Endothelial cell of umbilical vein (primary cell): ENCODE measurements at regions not wholly inside any gene's neighbourhood (a gene's known extent, or its start where the extent isn't known, plus 50 kb on each side); places are given as distances from the start of the nearest gene placed in this dataset.

Source experiments
- BruUV-seq: library from RNA; stranded (reverse); fragments of 400-500 nt; replicated peaks from 2 replicates; lab custom pipeline; 2021; lab: Mats Ljungman, UMichigan
- CTCF ChIA-PET: fragments of 300-600, 350-600 bp; sonication (Branson Sonifier 250); formaldehyde crosslinking; loops from one replicate; lab custom pipeline; 2021; ENCODE audit warnings: antibody characterized with exemption, inconsistent platforms; lab: Charles Lee
- POLR2A ChIA-PET: fragments of 300-600, 350-600 bp; sonication (Branson Sonifier 250); formaldehyde crosslinking; loops from one replicate; lab custom pipeline; 2021; ENCODE audit warnings: antibody characterized with exemption, inconsistent platforms; lab: Charles Lee
- DNase-seq: peaks from one replicate; pipeline ENCODE4 v3.0.0-alpha.2; 2011; ENCODE audit warnings: low read depth, low spot score
- FAIRE-seq: peaks from 2 replicates; lab custom pipeline; 2011; peaks lifted over from hg19 to GRCh38; lab: Jason Lieb, UNC
- H2AFZ ChIP-seq: 2 replicates; pipeline ENCODE4 v1.6.0; 2012; ENCODE audit warnings: low read depth, low read length, control low read depth, inconsistent platforms
- H3K27ac ChIP-seq: 2 replicates; pipeline ENCODE4 v1.5.1; 2011; ENCODE audit warnings: low read depth, mild to moderate bottlenecking, control low read depth, low read length, moderate library complexity; ENCODE audit not compliant: insufficient read depth
- H3K27me3 ChIP-seq, 2 experiments: 2 replicates each; pipeline versions ENCODE4 v1.6.0 to v1.6.1; 2011; ENCODE audit warnings: low read length in 2 of 2, mixed read lengths in 1 of 2; ENCODE audit not compliant: control insufficient read depth in 2 of 2, insufficient read depth in 2 of 2
- H3K36me3 ChIP-seq, 2 experiments: 2 replicates in 1 of 2; 3 replicates in 1 of 2; pipeline ENCODE4 v1.5.1; 2011; ENCODE audit warnings: low read length in 2 of 2, mild to moderate bottlenecking in 1 of 2, moderate library complexity in 1 of 2; ENCODE audit not compliant: control insufficient read depth in 2 of 2, insufficient read depth in 2 of 2; ENCODE audit errors: extremely low read depth in 1 of 2
- H3K4me1 ChIP-seq: 3 replicates; pipeline ENCODE4 v1.5.1; 2011; ENCODE audit warnings: mild to moderate bottlenecking, low read length; ENCODE audit not compliant: control insufficient read depth, insufficient read depth; ENCODE audit errors: extremely low read depth
- H3K4me2 ChIP-seq: 2 replicates; pipeline ENCODE4 v1.6.1; 2011; ENCODE audit warnings: low read length, control low read depth, mixed read lengths; ENCODE audit not compliant: insufficient read depth
- H3K4me3 ChIP-seq, 3 experiments: fragments of 200-600 bp in 1 of 3; sonication (generic), shearing (Covaris generic) in 1 of 3; replicated peaks in 1 of 3; 2 replicates each; pipeline ENCODE4 v1.5.1; 2011 to 2016; ENCODE audit warnings: control low read depth in 3 of 3, low read length in 3 of 3, mild to moderate bottlenecking in 2 of 3, inconsistent platforms in 1 of 3, low read depth in 1 of 3, moderate library complexity in 1 of 3; ENCODE audit not compliant: insufficient read depth in 1 of 3
- H3K79me2 ChIP-seq: 2 replicates; pipeline ENCODE4 v1.6.0; 2012; ENCODE audit warnings: low read length, inconsistent platforms; ENCODE audit not compliant: control insufficient read depth, insufficient read depth
- H3K9ac ChIP-seq: replicated peaks from 2 replicates; pipeline ENCODE3; 2011; ENCODE audit warnings: low read length, control low read depth; ENCODE audit not compliant: insufficient read depth; ENCODE audit errors: extremely low read depth
- H3K9me1 ChIP-seq: replicated peaks from 3 replicates; pipeline ENCODE4 v1.6.0; 2011; ENCODE audit warnings: mild to moderate bottlenecking, low read length; ENCODE audit not compliant: control insufficient read depth, insufficient read depth; ENCODE audit errors: extremely low read depth
- H3K9me3 ChIP-seq: replicated peaks from 2 replicates; pipeline ENCODE4 v1.5.1; 2012; ENCODE audit warnings: low read length, inconsistent platforms; ENCODE audit not compliant: control insufficient read depth, insufficient read depth
- H4K20me1 ChIP-seq: replicated peaks from 2 replicates; pipeline ENCODE3; 2011; ENCODE audit warnings: mild to moderate bottlenecking, low read length; ENCODE audit not compliant: control insufficient read depth, insufficient read depth; ENCODE audit errors: extremely low read depth
- EZH2 ChIP-seq: IDR thresholded peaks from 2 replicates; pipeline ENCODE4 v1.6.1; 2012; ENCODE audit warnings: borderline replicate concordance, low read depth, mild to moderate bottlenecking, moderate library complexity, low read length, inconsistent platforms; ENCODE audit not compliant: severe bottlenecking
- FOS ChIP-seq: IDR thresholded peaks from 2 replicates; pipeline ENCODE4 v1.6.1; 2011; ENCODE audit warnings: mild to moderate bottlenecking, low read length, moderate library complexity, borderline replicate concordance; ENCODE audit not compliant: insufficient read depth
- GATA2 ChIP-seq: IDR thresholded peaks from 2 replicates; pipeline ENCODE4 v1.7.0; 2011; ENCODE audit warnings: low read depth, mild to moderate bottlenecking, moderate library complexity, mixed read lengths, low read length; ENCODE audit not compliant: insufficient read length, insufficient read depth
- JUN ChIP-seq: IDR thresholded peaks from 2 replicates; pipeline ENCODE4 v1.6.1; 2011; ENCODE audit warnings: borderline replicate concordance, low read depth; ENCODE audit not compliant: insufficient read length, insufficient read depth
- MYC ChIP-seq: IDR thresholded peaks from one replicate; pipeline ENCODE4 v1.6.1; 2011; ENCODE audit warnings: mild to moderate bottlenecking, low read depth, low read length
- POLR2A ChIP-seq: IDR thresholded peaks from 2 replicates; pipeline ENCODE4 v1.6.1; 2012; ENCODE audit warnings: low read depth, mild to moderate bottlenecking, control low read depth, low read length
- POLR2AphosphoS5 ChIP-seq: IDR thresholded peaks from 2 replicates; pipeline ENCODE4 v1.6.1; 2012; ENCODE audit warnings: low read depth, mild to moderate bottlenecking, control low read depth, low read length, moderate library complexity; ENCODE audit not compliant: insufficient read depth
- dilution Hi-C: fragments of 300-500 bp; cut with MboI; formaldehyde crosslinking; loops from one replicate; pipeline ENCODE4 v1.15.0; 2019; ENCODE audit warnings: low sequenced_read_pairs; ENCODE audit not compliant: extremely low pct_ligation_motif_present
- intact Hi-C: fragments of 100-400 bp; cut with micrococcal nuclease; formaldehyde crosslinking; loops from one replicate; pipeline ENCODE4 v1.10.0; 2022
- TF ChIP-seq, protein P1 (sequence below), 2 donors: IDR thresholded peaks; 1 replicate in 1 of 2; 2 replicates in 1 of 2; pipeline ENCODE4 v1.5.1; 2011; ENCODE audit warnings: low read length in 2 of 2, mild to moderate bottlenecking in 2 of 2, moderate library complexity in 2 of 2, control low read depth in 1 of 2, inconsistent platforms in 1 of 2, low read depth in 1 of 2; ENCODE audit not compliant: insufficient read depth in 1 of 2; ENCODE audit errors: extremely low read depth in 1 of 2

DNA sequence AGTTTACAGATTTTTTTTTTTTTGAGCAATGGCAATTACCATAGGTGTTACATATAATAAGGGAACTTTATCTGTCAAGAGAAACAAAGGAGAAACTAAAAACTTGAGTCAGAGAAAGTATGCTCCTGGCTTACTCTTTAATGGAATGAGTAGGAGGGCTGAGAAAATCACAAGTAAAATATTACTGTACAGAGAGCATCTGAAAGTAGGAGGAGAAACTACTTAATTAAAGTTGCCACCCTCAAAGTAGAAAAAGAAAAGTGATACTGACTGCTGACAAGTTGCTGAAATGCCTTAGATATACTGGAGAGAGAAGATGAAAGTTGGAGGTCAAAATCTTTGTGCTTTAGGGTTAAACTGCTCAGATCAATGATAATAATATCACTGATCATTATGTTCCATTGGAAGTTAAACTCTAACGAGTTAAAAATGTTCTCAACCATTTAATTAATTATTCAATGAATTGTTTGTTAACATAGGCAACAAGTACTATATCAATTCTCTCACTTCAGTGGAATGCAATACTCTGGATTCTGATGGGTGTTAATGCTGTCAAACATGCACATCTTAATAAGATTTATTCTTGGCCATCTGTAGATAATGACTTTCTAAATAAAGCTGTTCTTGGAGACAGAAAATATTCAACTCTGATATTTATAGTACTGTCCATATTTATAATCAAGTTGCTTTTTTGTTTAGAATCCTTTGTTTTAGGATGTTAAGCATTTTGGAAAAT, 61.2 kb upstream of the CAMK2D start:
- Histone ChIP-seq H3K36me3 (no peaks in the 10 kb centered on the region), H3K9ac (no peak overlapping the region), H3K4me2 (no peak overlapping the region), H3K9me3 (no peaks in the 10 kb centered on the region), H2AFZ (no peak overlapping the region), H3K9me1 (no peaks in the 10 kb centered on the region), H3K27ac (no peak overlapping the region), H4K20me1 (no peaks in the 10 kb centered on the region), H3K27me3 (no peaks in the 10 kb centered on the region), H3K79me2 (no peaks in the 10 kb centered on the region), H3K4me3 (no peak overlapping the region), H3K4me1 (no peaks in the 10 kb centered on the region)
- CTCF ChIA-PET: no interaction called here
- DNase-seq (no peak), FAIRE-seq (no peak)
- TF ChIP-seq POLR2A (no peak), POLR2AphosphoS5 (no peak), MYC (no peak), GATA2 (no peak), JUN (no peak)
- POLR2A ChIA-PET: no interaction called here
- BruUV-seq: no TSS peak
- intact Hi-C loops (no loop called here), dilution Hi-C loops (no loop called here)

DNA sequence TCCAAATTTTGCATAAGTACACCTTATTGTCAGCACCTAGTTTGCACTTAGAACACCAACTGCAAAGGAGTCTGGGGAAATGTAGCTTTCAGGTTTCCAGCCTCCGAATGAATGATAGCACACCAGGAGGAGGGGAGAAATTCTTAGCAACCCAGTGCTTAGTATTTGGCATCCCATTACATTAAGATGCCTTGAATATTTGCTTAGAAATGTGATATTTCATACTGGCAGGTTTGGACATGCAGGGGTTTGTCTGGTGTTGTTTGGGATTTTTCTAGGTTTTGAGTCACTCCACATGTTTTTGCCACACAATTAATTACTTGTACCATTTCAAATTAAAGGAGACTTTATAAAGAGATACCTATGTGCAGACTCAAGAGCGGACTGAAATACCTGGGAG, 60.3 kb upstream of the CAMK2D start:
- POLR2A ChIA-PET: no interaction called here
- H4K20me1 ChIP-seq: no peaks in the 10 kb centered on the region
- no peaks in the 10 kb centered on the region for H3K4me1 ChIP-seq
- no peak overlapping the region for H3K4me2 ChIP-seq
- no TSS peak for BruUV-seq
- TF ChIP-seq, protein P1, sequence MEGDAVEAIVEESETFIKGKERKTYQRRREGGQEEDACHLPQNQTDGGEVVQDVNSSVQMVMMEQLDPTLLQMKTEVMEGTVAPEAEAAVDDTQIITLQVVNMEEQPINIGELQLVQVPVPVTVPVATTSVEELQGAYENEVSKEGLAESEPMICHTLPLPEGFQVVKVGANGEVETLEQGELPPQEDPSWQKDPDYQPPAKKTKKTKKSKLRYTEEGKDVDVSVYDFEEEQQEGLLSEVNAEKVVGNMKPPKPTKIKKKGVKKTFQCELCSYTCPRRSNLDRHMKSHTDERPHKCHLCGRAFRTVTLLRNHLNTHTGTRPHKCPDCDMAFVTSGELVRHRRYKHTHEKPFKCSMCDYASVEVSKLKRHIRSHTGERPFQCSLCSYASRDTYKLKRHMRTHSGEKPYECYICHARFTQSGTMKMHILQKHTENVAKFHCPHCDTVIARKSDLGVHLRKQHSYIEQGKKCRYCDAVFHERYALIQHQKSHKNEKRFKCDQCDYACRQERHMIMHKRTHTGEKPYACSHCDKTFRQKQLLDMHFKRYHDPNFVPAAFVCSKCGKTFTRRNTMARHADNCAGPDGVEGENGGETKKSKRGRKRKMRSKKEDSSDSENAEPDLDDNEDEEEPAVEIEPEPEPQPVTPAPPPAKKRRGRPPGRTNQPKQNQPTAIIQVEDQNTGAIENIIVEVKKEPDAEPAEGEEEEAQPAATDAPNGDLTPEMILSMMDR (IDR thresholded peaks at IDR 0.05; ENCODE audit: extremely low read depth in 1 of 2, insufficient read depth in 1 of 2, low read depth in 1 of 2, low read length in 2 of 2): no peak
- no peak for TF ChIP-seq POLR2A
- no peak for TF ChIP-seq FOS
- no peak for TF ChIP-seq MYC
- TF ChIP-seq EZH2: no peak
- TF ChIP-seq JUN: no peak
- TF ChIP-seq GATA2: no peak
- no peaks in the 10 kb centered on the region for H3K36me3 ChIP-seq
- FAIRE-seq (no peak), DNase-seq (no peak)
- no peaks in the 10 kb centered on the region for H3K9me3 ChIP-seq
- CTCF ChIA-PET: interaction anchor here (1.7 kb wide), 1 partner anchor 11 kb away, joined by 4 read pairs; no protein-coding TSS in a partner anchor
- no peak overlapping the region for H3K27ac ChIP-seq
- dilution Hi-C loops: no loop called here
- intact Hi-C loops: no loop called here
- no peaks in the 10 kb centered on the region for H3K79me2 ChIP-seq
- no peak overlapping the region for H3K4me3 ChIP-seq
- H2AFZ ChIP-seq: no peak overlapping the region
- H3K27me3 ChIP-seq: no peaks in the 10 kb centered on the region
- no peaks in the 10 kb centered on the region for H3K9me1 ChIP-seq
- no peak overlapping the region for H3K9ac ChIP-seq
